NCI-H524 (cell line): ENCODE measurements at regions not wholly inside any gene's neighbourhood (a gene's known extent, or its start where the extent isn't known, plus 50 kb on each side); places are given as distances from the start of the nearest gene placed in this dataset.

Source experiments
- DNase-seq, 2 experiments: peaks; one replicate each; lab custom pipeline; 2025; lab: John Stamatoyannopoulos, UW

DNA sequence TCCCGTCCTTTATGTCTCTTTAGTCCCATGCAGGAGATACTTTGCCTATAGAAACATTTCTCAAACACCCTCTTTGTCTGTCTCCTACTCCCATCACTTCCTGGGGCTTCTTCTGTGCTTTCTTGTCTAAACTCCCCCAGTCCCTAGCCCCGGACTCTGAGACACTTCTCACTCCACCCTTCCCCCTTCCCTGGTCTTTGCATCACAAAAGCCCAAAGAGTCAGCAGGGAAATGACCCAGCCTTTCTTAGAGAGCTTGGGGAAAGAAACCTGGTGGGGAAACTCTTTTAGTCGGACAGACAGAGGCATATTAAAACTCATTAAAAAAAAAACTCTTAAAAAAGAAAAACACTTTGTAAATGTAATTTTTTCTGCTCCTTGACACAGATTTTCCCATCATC is 211.2 kb downstream of the TJP1 start:
- no peak for DNase-seq

- no peak for DNase-seq
Measured at GRCh38 chr15:29601811-29602210, 220.5 kb downstream of the TJP1 start.

DNA sequence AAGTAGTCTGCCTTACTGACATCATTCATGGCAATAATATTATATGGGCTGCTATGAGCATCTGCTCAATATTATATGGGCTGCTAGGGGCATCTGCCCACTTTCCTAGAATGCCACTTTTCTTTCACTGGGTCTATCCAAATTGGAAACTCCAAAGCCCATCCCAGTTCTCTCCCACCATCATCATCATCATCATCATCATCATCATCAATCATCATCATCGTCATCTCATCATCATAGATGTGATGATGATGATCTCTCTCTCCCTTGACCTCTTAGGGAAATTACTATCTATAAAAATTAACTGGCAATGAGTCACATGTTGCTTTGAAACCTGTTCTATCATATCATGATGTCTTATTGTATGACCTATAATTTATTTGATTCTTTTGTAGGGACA is 222.0 kb downstream of the TJP1 start:
- DNase-seq: no peak

- peak in 1 of 2 experiments; percentile 13 for DNase-seq
Measured at GRCh38 chr15:29596266-29596665, 226.0 kb downstream of the TJP1 start.

GRCh38 chr15:29593629-29594028 is 228.6 kb downstream of the TJP1 start:
- DNase-seq: no peak

GRCh38 chr15:29593111-29593510 is 229.2 kb downstream of the TJP1 start:
- DNase-seq: no peak

DNA sequence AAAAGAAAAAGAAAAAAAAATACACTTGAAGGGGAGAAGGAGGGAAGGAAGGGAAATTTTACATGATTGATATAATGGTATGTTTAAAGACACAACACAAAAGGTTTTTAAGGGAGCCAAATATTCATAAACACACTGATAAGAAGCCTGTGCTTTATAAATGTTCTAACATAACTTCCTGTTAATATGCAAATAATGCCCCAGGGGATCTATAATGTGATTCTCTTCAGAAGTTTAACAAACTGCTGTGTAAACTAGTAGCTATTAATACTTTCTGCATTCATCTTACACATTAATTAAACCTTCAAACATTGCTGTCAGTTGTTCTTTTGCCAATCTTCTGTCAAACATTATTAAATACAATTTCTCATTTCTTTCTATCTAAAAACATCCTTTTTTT is 231.6 kb downstream of the TJP1 start:
- DNase-seq: no peak

DNA sequence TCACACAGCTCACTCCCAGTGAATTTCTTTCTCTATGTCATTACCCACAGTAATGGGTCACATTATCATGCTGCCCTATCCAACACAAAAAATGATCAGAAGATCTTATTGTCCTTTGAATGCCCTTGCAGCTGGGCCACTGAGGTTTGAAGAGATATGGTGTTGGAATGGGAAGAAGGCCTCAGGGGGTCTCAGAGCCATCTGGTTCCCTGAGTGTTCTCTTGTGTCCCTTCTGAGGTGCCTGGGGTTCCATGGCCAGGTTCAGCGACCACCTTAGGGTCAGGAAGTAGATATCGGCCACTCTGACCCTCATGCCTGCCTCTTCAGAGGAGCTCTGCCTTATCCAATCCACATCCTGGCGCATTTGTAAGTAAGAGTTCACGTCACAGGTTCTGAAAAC is 232.3 kb downstream of the TJP1 start:
- DNase-seq: no peak

DNA sequence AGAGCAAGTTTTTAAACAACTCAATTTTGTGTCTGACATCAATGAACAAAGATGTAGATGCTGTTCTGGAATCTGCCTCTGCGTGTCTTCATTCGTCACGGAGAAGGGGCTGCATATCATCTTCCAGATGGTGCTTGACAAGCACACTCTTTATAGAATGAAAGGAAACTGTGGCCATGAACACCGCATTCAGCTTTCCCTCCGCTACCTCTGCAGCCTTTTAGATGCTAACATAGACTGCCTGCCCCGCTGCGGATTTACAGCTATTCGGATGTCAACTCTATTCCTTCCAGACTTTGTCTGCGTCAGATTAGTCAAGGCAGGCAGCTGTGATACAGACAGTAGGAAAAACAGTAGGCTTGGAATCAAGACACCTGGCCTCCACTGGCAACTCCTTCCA is 232.9 kb downstream of the TJP1 start:
- no peak for DNase-seq

- no peak for DNase-seq
Measured at GRCh38 chr15:29573197-29573838, 248.9 kb downstream of the TJP1 start.

DNA sequence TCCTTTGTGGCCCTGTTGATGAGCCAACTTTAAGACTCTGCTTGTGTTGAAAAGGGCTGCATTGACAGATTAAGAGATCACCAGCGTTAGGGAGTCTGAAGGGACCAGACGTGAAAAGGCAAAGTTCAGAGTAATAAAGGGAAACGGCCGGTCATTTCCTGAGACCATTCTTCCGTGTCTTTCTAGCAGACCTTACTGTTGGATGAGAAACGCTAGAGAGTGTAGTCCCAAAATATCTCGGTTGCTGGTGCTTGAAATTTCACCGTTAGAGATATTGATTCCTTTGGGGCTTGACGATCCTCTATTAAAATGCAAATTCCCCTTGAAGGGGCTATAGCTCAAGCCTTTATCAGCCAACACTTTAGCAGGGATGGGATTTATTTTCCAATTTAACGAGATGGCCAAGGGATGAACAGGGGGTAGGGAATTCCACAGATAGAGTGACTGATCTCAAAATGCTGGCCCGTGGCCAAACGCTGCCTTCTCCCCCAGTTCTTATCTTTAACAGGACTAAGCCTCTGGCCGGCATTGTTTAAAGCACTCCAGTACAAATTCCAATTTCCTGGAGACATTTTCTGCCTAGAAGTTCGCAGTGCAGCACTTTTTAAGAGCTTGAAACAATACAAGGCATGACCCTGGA is 250.4 kb downstream of the TJP1 start:
- peak; percentile 37 to 59 for DNase-seq

DNA sequence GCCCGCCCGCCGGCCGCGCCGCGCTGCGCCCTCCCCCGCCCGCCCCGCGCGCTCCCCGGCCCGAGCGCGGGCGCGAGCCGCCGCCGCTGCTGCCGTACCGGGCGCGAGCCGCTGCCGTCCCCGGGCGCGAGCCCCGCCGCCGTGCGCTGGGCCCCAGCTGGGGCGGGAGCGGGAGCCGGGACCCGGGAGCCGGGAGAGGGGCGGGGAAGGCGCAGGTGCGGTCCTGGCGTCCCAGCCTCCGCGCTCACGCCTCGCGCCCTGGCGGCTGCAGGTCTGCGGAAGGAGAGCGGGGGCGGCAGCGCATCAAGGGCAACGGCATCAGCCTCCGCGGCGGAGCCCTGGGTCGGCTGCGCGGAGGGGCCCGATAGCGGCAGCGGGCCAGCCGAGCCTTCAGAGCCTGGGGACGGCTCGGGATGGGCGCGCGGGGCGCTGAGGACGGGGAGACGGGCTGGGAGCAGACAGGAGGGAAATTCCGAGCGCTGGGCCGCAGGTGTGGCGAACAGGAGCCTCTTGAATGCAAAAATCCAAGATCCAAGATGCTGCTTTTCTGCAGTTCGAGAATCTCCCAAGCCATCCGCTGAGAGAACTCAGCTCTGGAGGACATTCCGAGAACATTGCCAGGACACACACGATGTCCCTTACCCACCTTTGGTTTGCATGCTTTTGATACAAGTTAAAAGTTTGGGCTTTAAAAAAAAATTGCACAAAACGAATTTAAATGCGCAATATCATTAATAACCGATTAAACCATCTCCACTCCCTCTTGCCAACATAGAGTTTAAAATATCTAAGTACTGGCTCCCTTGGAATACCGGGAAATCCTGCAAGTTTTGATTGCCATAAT is 251.1 kb downstream of the TJP1 start:
- DNase-seq: peak; percentile 32 to 62

DNA sequence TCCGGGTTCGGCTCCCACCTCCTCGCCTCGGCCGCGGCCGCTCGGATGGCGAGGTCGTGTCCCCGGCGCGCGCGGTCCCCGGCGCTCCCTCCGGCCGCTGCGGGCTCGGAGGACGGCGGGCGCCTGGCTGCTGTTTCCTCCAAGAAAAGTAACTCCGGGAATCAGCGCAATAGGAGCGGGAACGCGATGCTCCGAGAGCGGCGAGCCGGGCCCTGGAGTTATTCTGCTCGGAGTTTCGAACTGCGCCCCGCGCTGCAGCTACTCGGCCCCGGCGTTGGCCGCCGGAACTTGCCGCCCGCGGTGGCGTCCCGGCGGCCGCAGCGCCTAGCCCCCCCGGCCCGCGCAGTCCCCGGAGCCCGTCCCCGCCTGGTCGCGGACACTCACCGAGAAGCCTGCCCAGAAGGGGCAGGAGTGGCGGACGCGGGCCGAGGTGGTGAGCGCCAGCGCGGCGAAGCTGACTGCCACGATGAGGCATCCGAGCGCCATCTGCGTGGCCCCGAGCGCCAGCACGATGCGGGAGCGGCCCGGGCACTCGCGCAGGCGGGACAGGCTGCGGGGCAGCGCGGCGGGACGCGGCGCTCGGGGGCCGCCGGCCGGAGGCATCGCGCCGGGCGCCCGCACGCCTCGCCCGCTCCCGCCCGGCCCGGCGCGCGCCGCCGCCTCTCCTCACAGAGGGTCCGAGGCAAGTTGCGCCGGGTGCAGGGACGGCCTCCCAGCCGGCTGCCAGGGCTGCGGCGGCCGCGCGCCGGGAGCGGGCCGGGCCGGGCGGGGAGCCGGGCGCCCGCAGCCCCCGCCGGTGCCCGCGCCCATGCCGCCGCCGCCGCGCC is 251.9 kb downstream of the TJP1 start:
- DNase-seq: peak; percentile 9 to 45

GRCh38 chr15:29569533-29570092 is 252.7 kb downstream of the TJP1 start:
- peak in 1 of 2 experiments; percentile 34 for DNase-seq

DNA sequence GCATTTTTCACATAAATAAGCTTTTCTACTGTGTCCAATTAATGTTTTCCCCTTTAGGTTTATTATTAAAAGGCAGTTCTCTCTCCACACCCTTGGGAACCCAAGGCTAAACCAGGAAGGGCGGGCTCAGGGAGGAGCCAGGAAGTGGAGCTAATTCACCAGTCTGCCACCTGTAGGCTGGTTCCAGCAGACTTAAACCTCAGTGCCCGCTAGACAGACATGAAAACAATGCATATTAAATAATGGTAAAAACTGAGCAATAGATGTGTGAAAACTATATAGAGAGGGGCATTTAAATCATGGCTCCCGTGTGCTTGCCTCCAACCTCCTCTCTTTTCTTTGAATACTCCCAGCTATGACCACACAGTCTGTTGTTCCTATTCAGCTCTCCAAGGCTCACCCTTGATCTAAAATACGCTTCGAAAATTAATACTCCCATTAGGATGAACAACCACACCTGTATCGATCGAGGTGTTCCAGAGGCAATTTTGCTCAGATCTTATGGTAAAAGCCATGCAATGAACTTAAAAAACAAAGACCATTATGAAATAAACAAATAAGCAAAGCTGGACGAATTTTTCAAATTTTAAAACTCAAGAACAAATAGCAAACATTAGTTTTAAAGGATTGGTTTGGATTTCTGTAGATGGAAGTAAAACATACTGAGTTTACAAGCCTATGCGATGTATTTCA is 253.3 kb downstream of the TJP1 start:
- DNase-seq: peak; percentile 24 to 74

- no peak for DNase-seq
Measured at GRCh38 chr15:29567336-29567735, 254.9 kb downstream of the TJP1 start.

DNA sequence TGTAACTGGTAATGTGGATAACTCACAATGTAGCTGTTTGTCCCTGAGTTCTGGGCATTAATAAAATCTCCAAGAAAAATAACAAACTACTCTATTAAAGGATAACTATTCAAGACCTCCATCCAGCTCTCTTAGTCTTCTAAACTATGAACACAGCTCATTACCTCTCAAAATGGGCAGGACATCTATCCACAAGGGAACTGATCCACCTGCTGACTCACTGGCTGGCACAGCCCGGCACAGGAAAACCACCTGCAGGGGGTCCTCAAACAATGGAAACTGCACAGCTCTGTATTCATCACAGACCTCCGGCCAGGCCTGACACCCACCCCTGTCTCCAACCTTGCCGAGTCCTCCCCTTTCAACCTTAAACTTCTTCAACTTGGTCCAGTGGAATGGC is 255.4 kb downstream of the TJP1 start:
- DNase-seq: no peak

GRCh38 chr15:29563112-29563511 is 259.2 kb downstream of the TJP1 start:
- DNase-seq: no peak

DNA sequence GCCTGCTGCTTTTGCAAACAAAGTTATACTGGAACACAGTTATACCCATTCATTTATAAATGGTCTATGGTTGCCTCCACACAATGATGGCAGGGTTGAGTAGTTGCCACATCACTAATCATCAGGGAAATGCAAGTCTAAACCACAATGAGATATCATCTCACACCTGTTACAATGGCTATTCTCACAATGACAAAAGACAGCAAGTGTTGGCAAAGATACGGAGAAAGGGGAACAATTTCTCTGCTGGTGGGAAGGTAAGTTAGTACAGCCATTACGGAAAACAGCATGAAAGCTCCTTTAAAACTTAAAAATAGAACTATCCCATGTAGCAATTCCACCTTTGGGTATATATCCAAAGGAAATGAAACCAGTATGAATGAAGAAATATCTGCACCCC is 261.4 kb downstream of the TJP1 start:
- no peak for DNase-seq

DNA sequence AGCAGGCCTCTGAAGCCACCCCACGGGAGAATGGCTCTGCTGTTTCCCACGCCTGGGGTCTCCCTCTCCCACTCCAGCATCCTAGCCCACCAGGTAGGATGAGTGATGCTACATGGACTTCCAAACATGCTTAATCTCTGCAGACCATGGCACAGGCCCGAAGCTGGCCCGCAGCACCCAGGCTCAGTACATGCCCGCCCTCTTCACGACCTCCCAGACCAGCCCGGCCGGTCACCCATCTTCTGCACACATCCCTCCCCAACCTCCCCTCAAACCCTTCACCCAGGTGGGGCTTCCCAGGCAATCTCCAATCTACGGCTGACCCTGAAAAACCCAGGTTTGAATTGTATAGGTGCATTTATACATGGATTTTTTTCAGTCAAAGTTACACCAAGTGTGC is 264.0 kb downstream of the TJP1 start:
- DNase-seq: no peak

- no peak for DNase-seq
Measured at GRCh38 chr15:29557171-29557570, 265.1 kb downstream of the TJP1 start.
